WTC11 (cell line): ENCODE measurements at regions not wholly inside any gene's neighbourhood (a gene's known extent, or its start where the extent isn't known, plus 50 kb on each side); places are given as distances from the start of the nearest gene placed in this dataset.

Source experiments
- ATAC-seq: fragments of 200-7000 bp; cut with Tn5 transposase; 2 replicates; pipeline ENCODE4 v1.10.0; 2021; ENCODE audit warnings: mild to moderate bottlenecking, moderate library complexity
- CTCF ChIA-PET: fragments of 300-600 bp; sonication (Branson Sonifier 250); formaldehyde crosslinking; loops from one replicate; lab custom pipeline; 2021; ENCODE audit warnings: antibody characterized with exemption; lab: Charles Lee
- POLR2A ChIA-PET: fragments of 350-600 bp; sonication (Branson Sonifier 250); formaldehyde crosslinking; loops from one replicate; lab custom pipeline; 2021; ENCODE audit warnings: antibody characterized with exemption; lab: Charles Lee
- DNase-seq: peaks from one replicate; pipeline ENCODE4 v3.0.0; 2021; ENCODE audit warnings: low spot score
- H3K27ac Mint-ChIP-seq: 2 replicates; pipeline ENCODE4 v1.8.0; 2021; ENCODE audit warnings: mixed read lengths
- H3K27me3 Mint-ChIP-seq: 2 replicates; pipeline ENCODE4 v1.8.0; 2021; ENCODE audit warnings: low read depth, mild to moderate bottlenecking, moderate library complexity, mixed read lengths
- H3K36me3 Mint-ChIP-seq: 2 replicates; pipeline ENCODE4 v1.8.0; 2021; ENCODE audit warnings: mixed read lengths
- H3K4me1 Mint-ChIP-seq: 2 replicates; pipeline ENCODE4 v1.8.0; 2022; ENCODE audit warnings: mixed read lengths
- H3K4me3 Mint-ChIP-seq: 2 replicates; pipeline ENCODE4 v1.8.0; 2021; ENCODE audit warnings: mild to moderate bottlenecking, moderate library complexity, mixed read lengths
- H3K9me3 Mint-ChIP-seq: 2 replicates; pipeline ENCODE4 v1.8.0; 2021; ENCODE audit warnings: mixed read lengths
- E2F5 ChIP-seq: sonication (generic); formaldehyde crosslinking; IDR thresholded peaks from 2 replicates; pipeline ENCODE4 v1.8.1; 2022; ENCODE audit warnings: mild to moderate bottlenecking, moderate library complexity, missing genetic modification reagents
- ESRRA ChIP-seq: sonication (generic); formaldehyde crosslinking; IDR thresholded peaks from 2 replicates; pipeline ENCODE4 v1.8.1; 2022; ENCODE audit warnings: mild to moderate bottlenecking, missing genetic modification reagents, borderline replicate concordance
- FOXP4 ChIP-seq: sonication (generic); formaldehyde crosslinking; IDR thresholded peaks from 2 replicates; pipeline ENCODE4 v1.8.0; 2022; ENCODE audit warnings: mild to moderate bottlenecking, missing genetic modification reagents
- GRHL2 ChIP-seq: fragments of 250-450 bp; sonication (Bioruptor Pico); IDR thresholded peaks from 2 replicates; pipeline ENCODE4 v1.8.0; 2022; ENCODE audit warnings: mild to moderate bottlenecking, moderate library complexity; ENCODE audit not compliant: insufficient replicate concordance, severe bottlenecking
- HMGA2 ChIP-seq: fragments of 250-450 bp; sonication (Bioruptor Pico); IDR thresholded peaks from 2 replicates; pipeline ENCODE4 v1.4.0; 2021; ENCODE audit warnings: mild to moderate bottlenecking, moderate library complexity
- TEAD1 ChIP-seq: sonication (generic); formaldehyde crosslinking; IDR thresholded peaks from 2 replicates; pipeline ENCODE4 v1.8.0; 2022; ENCODE audit warnings: mild to moderate bottlenecking, missing genetic modification reagents
- TEAD4 ChIP-seq: sonication (generic); formaldehyde crosslinking; IDR thresholded peaks from 2 replicates; pipeline ENCODE4 v1.8.0; 2022; ENCODE audit warnings: mild to moderate bottlenecking, missing genetic modification reagents
- ZNF396 ChIP-seq: fragments of 250-450 bp; sonication (Bioruptor Pico); IDR thresholded peaks from 2 replicates; pipeline ENCODE4 v1.8.0; 2021; ENCODE audit warnings: mild to moderate bottlenecking, moderate library complexity, borderline replicate concordance
- ZNF416 ChIP-seq: fragments of 250-450 bp; sonication (Bioruptor Pico); IDR thresholded peaks from 2 replicates; pipeline ENCODE4 v1.9.0; 2021; ENCODE audit warnings: mild to moderate bottlenecking, inconsistent platforms
- TF ChIP-seq, protein P1 (sequence below): fragments of 250-450 bp; sonication (Bioruptor Pico); conservative IDR thresholded peaks from 2 replicates; pipeline ENCODE4 v1.9.0; 2021; ENCODE audit warnings: mild to moderate bottlenecking
- TF ChIP-seq, protein P2 (sequence below): sonication (generic); formaldehyde crosslinking; IDR thresholded peaks from 2 replicates; pipeline ENCODE4 v1.8.0; 2023; ENCODE audit warnings: missing genetic modification reagents
- TF ChIP-seq, protein P3 (sequence below): sonication (generic); formaldehyde crosslinking; conservative IDR thresholded peaks from 2 replicates; pipeline ENCODE4 v1.8.1; 2022; ENCODE audit warnings: mild to moderate bottlenecking, missing genetic modification reagents
- TF ChIP-seq, protein P4 (sequence below): fragments of 200-600 bp; IDR thresholded peaks from 2 replicates; pipeline ENCODE4 v1.8.0; 2022; ENCODE audit warnings: antibody characterized with exemption
- TF ChIP-seq, protein P5 (sequence below): sonication (generic); formaldehyde crosslinking; IDR thresholded peaks from 2 replicates; pipeline ENCODE4 v1.8.0; 2022; ENCODE audit warnings: missing genetic modification reagents
- TF ChIP-seq, protein P6 (sequence below): sonication (generic); formaldehyde crosslinking; IDR thresholded peaks from 2 replicates; pipeline ENCODE4 v1.8.1; 2023; ENCODE audit warnings: mild to moderate bottlenecking, missing genetic modification reagents
- TF ChIP-seq, protein P7 (sequence below): sonication (generic); formaldehyde crosslinking; IDR thresholded peaks from 2 replicates; pipeline ENCODE4 v1.8.1; 2023; ENCODE audit warnings: mild to moderate bottlenecking, missing genetic modification reagents, moderate library complexity

GRCh38 chrX:125093852-125094251, 225.8 kb upstream of the TEX13C start (continued):
- TF ChIP-seq, protein P1, sequence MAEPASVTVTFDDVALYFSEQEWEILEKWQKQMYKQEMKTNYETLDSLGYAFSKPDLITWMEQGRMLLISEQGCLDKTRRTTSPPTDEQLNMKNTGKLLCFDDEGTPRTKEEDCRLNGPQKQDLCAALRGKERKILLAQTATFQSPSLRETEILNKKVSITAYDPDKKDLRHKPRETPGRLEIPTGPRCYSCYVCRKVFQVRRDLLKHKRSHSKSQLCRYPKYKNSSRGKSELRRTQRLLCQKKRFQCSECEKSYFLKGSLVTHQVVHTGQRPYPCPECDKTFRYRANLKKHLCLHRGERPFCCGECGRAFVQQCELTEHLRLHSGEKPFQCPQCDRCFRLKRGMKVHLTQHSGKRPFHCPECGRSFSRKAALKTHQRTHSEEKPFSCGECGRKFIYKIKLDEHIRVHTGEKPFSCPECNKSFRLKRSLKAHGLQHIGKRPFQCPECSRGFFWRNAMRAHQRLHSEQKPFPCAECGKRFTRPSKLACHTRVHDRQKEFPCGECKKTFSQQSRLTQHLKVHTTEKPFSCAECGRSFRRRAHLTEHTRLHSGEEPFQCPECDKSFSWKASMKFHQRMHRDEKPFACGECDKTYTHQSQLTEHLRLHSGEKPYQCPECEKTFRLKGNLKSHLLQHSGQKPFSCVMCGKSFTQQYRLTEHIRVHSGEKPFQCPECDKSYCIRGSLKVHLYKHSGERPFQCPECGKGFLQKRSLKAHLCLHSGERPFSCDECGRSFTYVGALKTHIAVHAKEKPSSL (CRISPR knock-in tag), result no peak

DNA sequence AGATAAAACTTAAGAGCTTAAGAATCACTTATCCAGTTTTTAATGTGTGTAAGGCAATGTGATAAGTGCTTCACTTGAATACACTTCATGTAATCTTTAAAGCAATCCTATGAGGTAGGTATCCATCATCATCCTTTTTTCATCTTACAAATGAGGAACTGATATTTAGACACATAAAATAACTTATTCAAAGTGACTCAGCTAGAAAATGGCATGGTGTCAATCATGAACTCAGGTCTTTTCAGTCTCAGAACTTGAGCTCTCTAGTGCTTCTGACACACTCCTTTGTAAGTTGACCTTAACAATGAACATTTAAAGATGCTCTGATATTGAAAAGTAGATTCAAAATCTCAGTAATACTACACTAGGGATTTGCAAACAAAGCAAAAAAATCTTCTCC, 224.8 kb upstream of the TEX13C start:
- CTCF ChIA-PET, result no interaction called here
- no peak for ATAC-seq
- H3K4me1 Mint-ChIP-seq, result no peaks in the 10 kb centered on the region
- H3K4me3 Mint-ChIP-seq, result no peak overlapping the region
- H3K9me3 Mint-ChIP-seq, result no peaks in the 10 kb centered on the region
- H3K27me3 Mint-ChIP-seq, result no peaks in the 10 kb centered on the region
- no peak for DNase-seq
- no peak overlapping the region for H3K27ac Mint-ChIP-seq
- POLR2A ChIA-PET, result no interaction called here
- H3K36me3 Mint-ChIP-seq, result no peaks in the 10 kb centered on the region
- TF ChIP-seq TEAD1 (no peak), GRHL2 (CRISPR knock-in tag) (no peak), ZNF416 (CRISPR knock-in tag) (no peak), ZNF396 (CRISPR knock-in tag) (no peak), TEAD4 (no peak), HMGA2 (CRISPR knock-in tag) (no peak)
- TF ChIP-seq, protein P2, sequence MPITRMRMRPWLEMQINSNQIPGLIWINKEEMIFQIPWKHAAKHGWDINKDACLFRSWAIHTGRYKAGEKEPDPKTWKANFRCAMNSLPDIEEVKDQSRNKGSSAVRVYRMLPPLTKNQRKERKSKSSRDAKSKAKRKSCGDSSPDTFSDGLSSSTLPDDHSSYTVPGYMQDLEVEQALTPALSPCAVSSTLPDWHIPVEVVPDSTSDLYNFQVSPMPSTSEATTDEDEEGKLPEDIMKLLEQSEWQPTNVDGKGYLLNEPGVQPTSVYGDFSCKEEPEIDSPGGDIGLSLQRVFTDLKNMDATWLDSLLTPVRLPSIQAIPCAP, result no peak
- TF ChIP-seq, protein P3, sequence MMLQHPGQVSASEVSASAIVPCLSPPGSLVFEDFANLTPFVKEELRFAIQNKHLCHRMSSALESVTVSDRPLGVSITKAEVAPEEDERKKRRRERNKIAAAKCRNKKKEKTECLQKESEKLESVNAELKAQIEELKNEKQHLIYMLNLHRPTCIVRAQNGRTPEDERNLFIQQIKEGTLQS (CRISPR knock-in tag), result no peak

GRCh38 chrX:125096469-125096868, 223.2 kb upstream of the TEX13C start:
- no peaks in the 10 kb centered on the region for H3K27me3 Mint-ChIP-seq
- ChIA-PET CTCF (no interaction called here), POLR2A (no interaction called here)
- H3K4me3 Mint-ChIP-seq, result no peak overlapping the region
- DNase-seq (no peak), ATAC-seq (no peak)
- no peaks in the 10 kb centered on the region for H3K36me3 Mint-ChIP-seq
- no peaks in the 10 kb centered on the region for H3K4me1 Mint-ChIP-seq
- TF ChIP-seq, protein P4, sequence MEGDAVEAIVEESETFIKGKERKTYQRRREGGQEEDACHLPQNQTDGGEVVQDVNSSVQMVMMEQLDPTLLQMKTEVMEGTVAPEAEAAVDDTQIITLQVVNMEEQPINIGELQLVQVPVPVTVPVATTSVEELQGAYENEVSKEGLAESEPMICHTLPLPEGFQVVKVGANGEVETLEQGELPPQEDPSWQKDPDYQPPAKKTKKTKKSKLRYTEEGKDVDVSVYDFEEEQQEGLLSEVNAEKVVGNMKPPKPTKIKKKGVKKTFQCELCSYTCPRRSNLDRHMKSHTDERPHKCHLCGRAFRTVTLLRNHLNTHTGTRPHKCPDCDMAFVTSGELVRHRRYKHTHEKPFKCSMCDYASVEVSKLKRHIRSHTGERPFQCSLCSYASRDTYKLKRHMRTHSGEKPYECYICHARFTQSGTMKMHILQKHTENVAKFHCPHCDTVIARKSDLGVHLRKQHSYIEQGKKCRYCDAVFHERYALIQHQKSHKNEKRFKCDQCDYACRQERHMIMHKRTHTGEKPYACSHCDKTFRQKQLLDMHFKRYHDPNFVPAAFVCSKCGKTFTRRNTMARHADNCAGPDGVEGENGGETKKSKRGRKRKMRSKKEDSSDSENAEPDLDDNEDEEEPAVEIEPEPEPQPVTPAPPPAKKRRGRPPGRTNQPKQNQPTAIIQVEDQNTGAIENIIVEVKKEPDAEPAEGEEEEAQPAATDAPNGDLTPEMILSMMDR, result no peak
- no peak for TF ChIP-seq ESRRA (CRISPR knock-in tag)
- no peak overlapping the region for H3K27ac Mint-ChIP-seq
- no peaks in the 10 kb centered on the region for H3K9me3 Mint-ChIP-seq

- no peak overlapping the region for H3K27ac Mint-ChIP-seq
- H3K36me3 Mint-ChIP-seq, result no peaks in the 10 kb centered on the region
- no peak for DNase-seq
- ChIA-PET CTCF (no interaction called here), POLR2A (no interaction called here)
- H3K4me1 Mint-ChIP-seq, result no peaks in the 10 kb centered on the region
- no peak for ATAC-seq
- H3K27me3 Mint-ChIP-seq, result no peaks in the 10 kb centered on the region
- H3K4me3 Mint-ChIP-seq, result no peak overlapping the region
- no peaks in the 10 kb centered on the region for H3K9me3 Mint-ChIP-seq
- TF ChIP-seq E2F5 (CRISPR knock-in tag) (no peak), FOXP4 (CRISPR knock-in tag) (no peak)
- TF ChIP-seq, protein P5, sequence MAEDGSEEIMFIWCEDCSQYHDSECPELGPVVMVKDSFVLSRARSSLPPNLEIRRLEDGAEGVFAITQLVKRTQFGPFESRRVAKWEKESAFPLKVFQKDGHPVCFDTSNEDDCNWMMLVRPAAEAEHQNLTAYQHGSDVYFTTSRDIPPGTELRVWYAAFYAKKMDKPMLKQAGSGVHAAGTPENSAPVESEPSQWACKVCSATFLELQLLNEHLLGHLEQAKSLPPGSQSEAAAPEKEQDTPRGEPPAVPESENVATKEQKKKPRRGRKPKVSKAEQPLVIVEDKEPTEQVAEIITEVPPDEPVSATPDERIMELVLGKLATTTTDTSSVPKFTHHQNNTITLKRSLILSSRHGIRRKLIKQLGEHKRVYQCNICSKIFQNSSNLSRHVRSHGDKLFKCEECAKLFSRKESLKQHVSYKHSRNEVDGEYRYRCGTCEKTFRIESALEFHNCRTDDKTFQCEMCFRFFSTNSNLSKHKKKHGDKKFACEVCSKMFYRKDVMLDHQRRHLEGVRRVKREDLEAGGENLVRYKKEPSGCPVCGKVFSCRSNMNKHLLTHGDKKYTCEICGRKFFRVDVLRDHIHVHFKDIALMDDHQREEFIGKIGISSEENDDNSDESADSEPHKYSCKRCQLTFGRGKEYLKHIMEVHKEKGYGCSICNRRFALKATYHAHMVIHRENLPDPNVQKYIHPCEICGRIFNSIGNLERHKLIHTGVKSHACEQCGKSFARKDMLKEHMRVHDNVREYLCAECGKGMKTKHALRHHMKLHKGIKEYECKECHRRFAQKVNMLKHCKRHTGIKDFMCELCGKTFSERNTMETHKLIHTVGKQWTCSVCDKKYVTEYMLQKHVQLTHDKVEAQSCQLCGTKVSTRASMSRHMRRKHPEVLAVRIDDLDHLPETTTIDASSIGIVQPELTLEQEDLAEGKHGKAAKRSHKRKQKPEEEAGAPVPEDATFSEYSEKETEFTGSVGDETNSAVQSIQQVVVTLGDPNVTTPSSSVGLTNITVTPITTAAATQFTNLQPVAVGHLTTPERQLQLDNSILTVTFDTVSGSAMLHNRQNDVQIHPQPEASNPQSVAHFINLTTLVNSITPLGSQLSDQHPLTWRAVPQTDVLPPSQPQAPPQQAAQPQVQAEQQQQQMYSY (CRISPR knock-in tag), result no peak
- TF ChIP-seq, protein P6, sequence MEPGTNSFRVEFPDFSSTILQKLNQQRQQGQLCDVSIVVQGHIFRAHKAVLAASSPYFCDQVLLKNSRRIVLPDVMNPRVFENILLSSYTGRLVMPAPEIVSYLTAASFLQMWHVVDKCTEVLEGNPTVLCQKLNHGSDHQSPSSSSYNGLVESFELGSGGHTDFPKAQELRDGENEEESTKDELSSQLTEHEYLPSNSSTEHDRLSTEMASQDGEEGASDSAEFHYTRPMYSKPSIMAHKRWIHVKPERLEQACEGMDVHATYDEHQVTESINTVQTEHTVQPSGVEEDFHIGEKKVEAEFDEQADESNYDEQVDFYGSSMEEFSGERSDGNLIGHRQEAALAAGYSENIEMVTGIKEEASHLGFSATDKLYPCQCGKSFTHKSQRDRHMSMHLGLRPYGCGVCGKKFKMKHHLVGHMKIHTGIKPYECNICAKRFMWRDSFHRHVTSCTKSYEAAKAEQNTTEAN, result no peak
- TF ChIP-seq, protein P7, sequence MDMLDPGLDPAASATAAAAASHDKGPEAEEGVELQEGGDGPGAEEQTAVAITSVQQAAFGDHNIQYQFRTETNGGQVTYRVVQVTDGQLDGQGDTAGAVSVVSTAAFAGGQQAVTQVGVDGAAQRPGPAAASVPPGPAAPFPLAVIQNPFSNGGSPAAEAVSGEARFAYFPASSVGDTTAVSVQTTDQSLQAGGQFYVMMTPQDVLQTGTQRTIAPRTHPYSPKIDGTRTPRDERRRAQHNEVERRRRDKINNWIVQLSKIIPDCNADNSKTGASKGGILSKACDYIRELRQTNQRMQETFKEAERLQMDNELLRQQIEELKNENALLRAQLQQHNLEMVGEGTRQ (CRISPR knock-in tag), result no peak
These were observed 222.8 kb upstream of the TEX13C start for GRCh38 chrX:125096870-125097269.
